ENCODE measurements at regions not wholly inside any gene's neighbourhood (a gene's known extent, or its start where the extent isn't known, plus 50 kb on each side); places are given as distances from the start of the nearest gene placed in this dataset.

DNA sequence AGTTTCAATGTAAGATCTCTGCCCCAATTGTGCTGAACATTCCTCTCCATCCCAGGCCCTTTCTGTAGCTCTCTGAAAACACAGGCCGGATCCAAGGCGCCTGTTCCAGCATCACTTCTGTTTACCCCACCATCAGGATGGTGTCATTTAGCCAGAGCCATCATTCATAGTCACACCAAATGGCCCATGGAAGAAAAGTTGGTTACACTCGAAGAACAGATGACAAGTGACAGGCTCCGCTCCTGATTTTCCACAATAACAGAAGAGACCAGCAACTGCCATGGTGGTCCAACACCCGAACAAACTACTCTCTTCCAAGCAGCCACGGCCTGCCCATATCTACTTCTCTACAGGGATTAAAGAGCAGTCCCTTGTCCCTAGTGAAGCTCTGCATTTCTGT is 59.9 kb upstream of the PROX1 start:
- FAIRE-seq (no peak), DNase-seq (peak in 2 of 5 donors; percentile 7 to 30)
- Histone ChIP-seq H3K9me3 (ENCODE audit: control insufficient read depth in 2 of 3, insufficient read depth in 1 of 3, low read length in 3 of 3) (no peaks in the 10 kb centered on the region), H3K4me3 (ENCODE audit: low read length in 3 of 3) (no peak overlapping the region), H3K27ac (ENCODE audit: low read depth in 2 of 2, low read length in 2 of 2) (no peak overlapping the region), H3K36me3 (ENCODE audit: control insufficient read depth in 2 of 3, insufficient read depth in 3 of 3, low read length in 3 of 3) (no peaks in the 10 kb centered on the region), H3K27me3 (ENCODE audit: control insufficient read depth, insufficient read depth, low read length) (no peaks in the 10 kb centered on the region), H3K4me1 (ENCODE audit: control insufficient read depth in 2 of 3, insufficient read depth in 2 of 3, low read depth in 1 of 3, low read length in 3 of 3) (no peaks in the 10 kb centered on the region), H3K9ac (ENCODE audit: low read length in 3 of 3) (no peak overlapping the region)
- intact Hi-C loops (cut with DNase I) = no loop called here
- TF ChIP-seq, protein P1, sequence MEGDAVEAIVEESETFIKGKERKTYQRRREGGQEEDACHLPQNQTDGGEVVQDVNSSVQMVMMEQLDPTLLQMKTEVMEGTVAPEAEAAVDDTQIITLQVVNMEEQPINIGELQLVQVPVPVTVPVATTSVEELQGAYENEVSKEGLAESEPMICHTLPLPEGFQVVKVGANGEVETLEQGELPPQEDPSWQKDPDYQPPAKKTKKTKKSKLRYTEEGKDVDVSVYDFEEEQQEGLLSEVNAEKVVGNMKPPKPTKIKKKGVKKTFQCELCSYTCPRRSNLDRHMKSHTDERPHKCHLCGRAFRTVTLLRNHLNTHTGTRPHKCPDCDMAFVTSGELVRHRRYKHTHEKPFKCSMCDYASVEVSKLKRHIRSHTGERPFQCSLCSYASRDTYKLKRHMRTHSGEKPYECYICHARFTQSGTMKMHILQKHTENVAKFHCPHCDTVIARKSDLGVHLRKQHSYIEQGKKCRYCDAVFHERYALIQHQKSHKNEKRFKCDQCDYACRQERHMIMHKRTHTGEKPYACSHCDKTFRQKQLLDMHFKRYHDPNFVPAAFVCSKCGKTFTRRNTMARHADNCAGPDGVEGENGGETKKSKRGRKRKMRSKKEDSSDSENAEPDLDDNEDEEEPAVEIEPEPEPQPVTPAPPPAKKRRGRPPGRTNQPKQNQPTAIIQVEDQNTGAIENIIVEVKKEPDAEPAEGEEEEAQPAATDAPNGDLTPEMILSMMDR (IDR thresholded peaks at IDR 0.05; ENCODE audit: borderline replicate concordance, extremely low read depth, insufficient read depth) = no peak

DNA sequence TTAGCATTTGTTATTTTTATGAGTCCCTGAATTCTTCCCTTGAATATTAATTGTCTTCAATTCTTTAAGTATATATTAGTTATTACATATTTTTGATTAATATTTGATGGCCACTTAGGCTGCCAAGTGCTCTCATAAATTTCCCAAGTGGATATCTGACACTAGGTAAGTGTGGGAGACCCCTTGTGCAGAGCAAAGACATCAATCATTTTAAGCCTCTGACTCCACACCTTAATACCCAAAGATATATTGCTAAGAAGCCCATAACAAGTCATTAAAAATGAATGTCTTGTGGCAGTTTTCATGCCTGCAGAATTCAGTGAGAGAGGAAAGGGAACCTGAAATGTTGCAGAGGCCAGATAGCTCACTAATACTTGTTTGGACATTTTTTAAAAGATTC is 58.4 kb upstream of the PROX1 start:
- DNase-seq = no peak
- intact Hi-C loops (cut with DNase I) = no loop called here

DNA sequence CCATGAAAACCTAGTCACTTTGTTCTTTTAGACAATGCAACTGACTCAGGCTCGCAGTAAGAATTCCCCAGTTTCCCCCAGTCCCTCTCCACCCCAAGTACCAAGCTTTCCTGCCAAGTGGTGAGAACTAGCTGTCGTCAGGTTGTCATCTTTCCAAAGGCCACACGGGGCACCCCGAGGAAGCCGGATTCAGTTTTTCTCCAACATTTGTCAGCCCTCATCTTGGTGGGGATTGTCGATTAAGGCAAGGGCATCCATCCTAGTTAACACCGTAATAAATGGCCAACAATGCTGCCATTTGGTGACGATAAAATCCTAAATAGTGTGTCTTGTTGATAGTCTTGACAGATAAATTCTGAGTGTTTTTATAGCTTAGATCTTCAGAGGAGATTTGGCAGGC is 55.9 kb upstream of the PROX1 start:
- intact Hi-C loops (cut with DNase I) = no loop called here
- TF ChIP-seq, protein P1 (IDR thresholded peaks at IDR 0.05; ENCODE audit: borderline replicate concordance, extremely low read depth, insufficient read depth) = no peak
- no peaks in the 10 kb centered on the region for H3K27me3 ChIP-seq (ENCODE audit: control insufficient read depth, insufficient read depth, low read length)
- H3K9ac ChIP-seq (ENCODE audit: low read length in 3 of 3) = no peak overlapping the region
- FAIRE-seq (no peak), DNase-seq (no peak)
- no peak overlapping the region for H3K4me3 ChIP-seq (ENCODE audit: low read length in 3 of 3)
- H3K9me3 ChIP-seq (ENCODE audit: control insufficient read depth in 2 of 3, insufficient read depth in 1 of 3, low read length in 3 of 3) = no peaks in the 10 kb centered on the region
- H3K27ac ChIP-seq (ENCODE audit: low read depth in 2 of 2, low read length in 2 of 2) = no peak overlapping the region
- H3K4me1 ChIP-seq (ENCODE audit: control insufficient read depth in 2 of 3, insufficient read depth in 2 of 3, low read depth in 1 of 3, low read length in 3 of 3) = no peaks in the 10 kb centered on the region
- no peaks in the 10 kb centered on the region for H3K36me3 ChIP-seq (ENCODE audit: control insufficient read depth in 2 of 3, insufficient read depth in 3 of 3, low read length in 3 of 3)

More for the DNA sequence above, 58.4 kb upstream of the PROX1 start:
- H3K9me3 ChIP-seq (ENCODE audit: control insufficient read depth in 2 of 3, insufficient read depth in 1 of 3, low read length in 3 of 3) = no peaks in the 10 kb centered on the region
- no peak overlapping the region for H3K9ac ChIP-seq (ENCODE audit: low read length in 3 of 3)
- TF ChIP-seq, protein P1 (IDR thresholded peaks at IDR 0.05; ENCODE audit: borderline replicate concordance, extremely low read depth, insufficient read depth) = no peak
- no peaks in the 10 kb centered on the region for H3K36me3 ChIP-seq (ENCODE audit: control insufficient read depth in 2 of 3, insufficient read depth in 3 of 3, low read length in 3 of 3)
- no peaks in the 10 kb centered on the region for H3K4me1 ChIP-seq (ENCODE audit: control insufficient read depth in 2 of 3, insufficient read depth in 2 of 3, low read depth in 1 of 3, low read length in 3 of 3)
- no peaks in the 10 kb centered on the region for H3K27me3 ChIP-seq (ENCODE audit: control insufficient read depth, insufficient read depth, low read length)
- H3K27ac ChIP-seq (ENCODE audit: low read depth in 2 of 2, low read length in 2 of 2) = no peak overlapping the region
- no peak for FAIRE-seq
- H3K4me3 ChIP-seq (ENCODE audit: low read length in 3 of 3) = no peak overlapping the region

DNA sequence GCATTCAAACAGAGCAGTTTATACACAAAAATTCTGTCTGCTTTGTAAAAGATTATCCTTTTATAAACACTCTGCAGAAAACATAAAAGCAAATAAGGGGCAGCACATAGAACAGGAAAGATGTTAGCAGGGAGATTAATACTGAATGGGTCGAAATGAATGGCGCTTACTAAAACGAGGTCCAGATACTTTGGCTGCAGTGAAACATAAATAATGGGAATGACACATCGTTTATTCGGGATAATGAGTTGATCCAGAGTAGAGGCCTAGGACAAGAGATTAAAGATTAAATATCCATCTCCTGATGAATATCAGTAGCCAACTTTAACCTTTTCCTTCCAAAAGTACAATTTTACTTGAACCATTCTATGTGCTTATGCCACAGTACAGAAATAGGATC is 54.4 kb upstream of the PROX1 start:
- H3K4me3 ChIP-seq (ENCODE audit: low read length in 3 of 3) = no peak overlapping the region
- no peaks in the 10 kb centered on the region for H3K4me1 ChIP-seq (ENCODE audit: control insufficient read depth in 2 of 3, insufficient read depth in 2 of 3, low read depth in 1 of 3, low read length in 3 of 3)
- intact Hi-C loops (cut with DNase I) = no loop called here
- no peaks in the 10 kb centered on the region for H3K27me3 ChIP-seq (ENCODE audit: control insufficient read depth, insufficient read depth, low read length)
- FAIRE-seq (no peak), DNase-seq (no peak)
- no peaks in the 10 kb centered on the region for H3K9me3 ChIP-seq (ENCODE audit: control insufficient read depth in 2 of 3, insufficient read depth in 1 of 3, low read length in 3 of 3)
- no peak overlapping the region for H3K9ac ChIP-seq (ENCODE audit: low read length in 3 of 3)
- H3K27ac ChIP-seq (ENCODE audit: low read depth in 2 of 2, low read length in 2 of 2) = no peak overlapping the region
- no peaks in the 10 kb centered on the region for H3K36me3 ChIP-seq (ENCODE audit: control insufficient read depth in 2 of 3, insufficient read depth in 3 of 3, low read length in 3 of 3)
- TF ChIP-seq, protein P1 (IDR thresholded peaks at IDR 0.05; ENCODE audit: borderline replicate concordance, extremely low read depth, insufficient read depth) = no peak

Measured in kidney (tissue), 13 donors.